Activated CD4-positive, alpha-beta T cell treated with anti-CD3 and anti-CD28 coated beads, Interleukin-10, Interleukin-2, amounts not matched to agents 100 ng/mL and 50 ng/mL, durations not matched to agents 16 hours and 8 hours (primary cell): ENCODE measurements at regions not wholly inside any gene's neighbourhood (a gene's known extent, or its start where the extent isn't known, plus 50 kb on each side); places are given as distances from the start of the nearest gene placed in this dataset.
"Not testable (repeated sequence)": the region's sequence is repeated elsewhere in the genome, so short reads cannot be mapped to it uniquely, and the experiment has no call there.

Experiments
- DNase-seq: peaks from one replicate; pipeline ENCODE4 v3.0.0-alpha.2; 2020

DNA sequence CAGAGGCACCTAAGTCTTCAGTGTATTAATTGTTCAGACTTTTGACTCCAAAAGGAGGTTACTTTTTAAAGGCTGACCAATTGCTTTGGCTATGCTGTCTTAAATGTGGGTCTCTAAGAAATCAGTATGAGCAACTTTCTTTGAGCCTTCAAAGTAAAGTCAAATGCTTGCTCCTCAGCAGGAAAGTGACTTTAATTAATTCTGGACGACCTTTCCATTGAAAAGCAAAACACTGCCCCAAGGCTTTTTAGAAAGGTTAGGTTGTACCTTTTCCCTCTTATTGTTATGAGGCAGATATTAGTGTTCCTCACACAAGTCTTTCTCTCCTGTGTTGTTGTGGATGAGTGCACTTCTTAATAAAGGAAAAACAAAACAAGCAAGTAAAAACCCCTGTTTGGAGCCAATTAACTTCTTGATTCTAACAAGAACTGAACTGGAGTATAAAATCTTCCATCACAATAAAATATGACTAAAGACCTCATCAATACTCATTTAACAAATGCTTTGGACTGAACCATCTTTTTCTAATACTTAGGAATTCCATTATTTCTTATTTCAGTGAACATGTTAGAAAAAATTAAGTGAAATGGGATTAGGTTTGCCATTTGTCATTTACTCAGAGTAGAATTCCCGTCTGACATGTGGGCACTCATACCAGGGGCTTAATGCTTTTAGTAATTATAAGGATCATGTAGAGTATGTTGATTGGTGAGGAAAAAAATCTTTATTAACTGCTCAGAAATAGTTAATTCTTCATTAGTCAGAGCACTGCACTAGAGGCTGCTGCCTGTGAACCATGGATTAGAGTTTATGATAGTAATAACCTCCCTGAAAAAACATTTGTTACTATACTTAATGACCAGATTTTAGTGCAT lies 159.1 kb upstream of the ZNF608 start:
- no peak for DNase-seq

GRCh38 chr5:124906339-124907097 lies 160.1 kb upstream of the ZNF608 start:
- no peak for DNase-seq

DNA sequence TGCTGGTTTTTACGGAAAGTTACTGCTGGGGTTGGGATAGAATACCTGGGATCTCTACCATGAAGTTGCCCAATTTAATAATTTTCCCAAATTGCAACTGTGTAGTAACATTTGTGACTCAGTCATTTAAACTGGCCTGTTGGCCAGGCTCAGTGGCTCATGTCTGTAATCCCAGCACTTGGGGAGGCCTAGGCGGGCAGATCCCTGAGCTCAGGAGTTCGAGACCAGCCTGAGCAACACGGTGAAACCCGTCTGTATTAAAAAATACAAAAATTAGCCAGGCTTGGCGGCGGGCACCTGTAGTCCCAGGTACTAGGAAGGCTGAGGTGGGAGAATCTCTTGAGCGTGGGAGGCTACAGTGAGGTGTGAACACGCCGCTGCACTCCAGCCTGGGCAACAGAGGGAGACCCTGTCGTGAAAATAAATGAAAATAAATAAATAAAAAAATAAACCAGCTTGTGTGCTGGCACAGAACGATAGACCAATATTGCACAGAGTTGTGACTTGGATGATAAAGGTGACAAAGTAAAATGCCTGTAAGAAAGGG lies 160.7 kb upstream of the ZNF608 start:
- DNase-seq, result no peak

DNA sequence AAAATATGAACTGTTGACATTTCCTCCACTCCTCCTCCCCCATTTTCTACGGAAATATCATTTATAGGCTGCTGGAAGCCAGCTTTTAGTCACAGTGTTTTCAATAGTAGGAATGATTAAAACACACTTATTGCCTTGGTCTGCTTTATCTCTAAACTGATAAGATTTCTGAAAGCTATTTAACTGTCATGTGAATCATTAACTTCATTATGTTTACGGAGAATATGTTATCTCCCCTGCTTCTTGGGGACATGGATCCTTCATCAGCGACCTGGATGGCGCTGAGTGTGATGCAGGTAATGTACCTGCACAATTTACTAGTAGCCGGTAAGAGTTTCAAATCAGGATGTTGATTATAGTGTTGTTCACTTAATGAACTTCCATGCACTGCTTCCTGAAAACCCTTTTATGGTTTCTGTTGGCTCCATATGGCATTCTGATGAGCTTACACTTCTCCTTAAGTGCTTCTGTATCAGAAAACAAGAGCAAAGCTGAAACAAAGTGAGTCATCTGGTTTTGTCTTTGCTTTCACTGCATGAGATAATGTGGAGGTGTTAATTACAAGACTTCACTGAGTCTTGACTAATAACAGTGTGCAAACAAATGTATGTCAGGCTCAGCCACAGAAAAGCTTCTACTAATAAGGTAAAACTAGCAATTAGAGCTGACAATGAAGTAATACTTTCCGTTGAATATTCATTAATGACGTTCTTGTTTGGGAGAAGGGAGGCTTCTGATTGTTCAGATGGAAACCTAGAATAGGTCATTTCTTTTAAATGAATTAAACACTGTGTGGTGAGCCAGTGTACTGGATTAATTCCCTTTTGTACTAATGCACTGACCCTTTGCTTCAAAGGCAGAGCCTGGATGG lies 162.4 kb upstream of the ZNF608 start:
- peak; percentile 38 for DNase-seq

DNA sequence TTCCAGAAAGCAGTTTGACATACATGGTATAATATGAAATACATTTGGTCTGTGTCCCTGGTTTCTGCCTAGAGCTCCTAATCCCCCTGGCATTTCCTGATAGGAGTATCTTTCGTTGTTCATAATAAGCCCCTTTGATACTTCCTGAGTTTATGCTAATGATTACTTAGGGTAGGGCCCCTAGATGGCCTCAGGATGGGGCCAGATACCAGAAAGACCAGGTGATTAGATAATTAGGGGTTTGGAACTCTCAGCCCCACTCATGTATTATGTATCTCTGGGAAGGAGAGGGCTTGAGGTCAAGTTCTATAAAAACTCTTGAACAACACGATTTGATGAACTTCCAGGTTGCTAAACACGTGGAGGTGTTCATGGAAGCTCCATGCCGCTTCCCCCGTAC lies 163.3 kb upstream of the ZNF608 start:
- no peak for DNase-seq

DNA sequence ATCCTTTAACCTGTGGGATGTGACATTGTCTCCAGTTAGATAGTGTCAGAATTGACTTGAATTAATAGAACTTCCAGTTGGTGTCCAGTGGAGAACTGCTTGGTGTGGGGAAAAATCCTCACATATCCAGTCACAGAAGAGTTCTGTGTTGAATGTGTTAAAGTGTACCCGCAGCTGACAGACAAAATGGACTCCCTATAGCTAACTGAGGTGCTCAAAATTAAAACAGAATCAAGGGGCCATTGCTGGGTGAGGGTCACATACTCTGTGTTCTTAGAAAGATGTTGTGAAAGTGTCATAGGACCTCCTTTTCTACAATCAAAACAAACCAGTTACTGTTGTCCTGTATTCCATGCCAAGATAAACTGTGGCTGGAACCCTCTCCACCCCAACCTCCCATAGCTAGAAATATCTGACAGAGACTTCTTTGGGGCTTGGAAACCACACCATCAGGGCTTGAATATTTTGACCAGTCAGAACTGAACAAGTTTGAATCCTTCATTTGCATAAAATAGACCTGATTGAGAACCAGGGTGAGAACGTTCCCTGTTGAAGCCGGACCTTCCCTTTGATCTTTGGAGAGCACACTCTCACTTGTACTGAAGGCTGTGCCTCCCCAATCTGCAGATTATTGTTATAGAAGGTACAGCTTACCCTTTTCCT lies 164.0 kb upstream of the ZNF608 start:
- no peak for DNase-seq

DNA sequence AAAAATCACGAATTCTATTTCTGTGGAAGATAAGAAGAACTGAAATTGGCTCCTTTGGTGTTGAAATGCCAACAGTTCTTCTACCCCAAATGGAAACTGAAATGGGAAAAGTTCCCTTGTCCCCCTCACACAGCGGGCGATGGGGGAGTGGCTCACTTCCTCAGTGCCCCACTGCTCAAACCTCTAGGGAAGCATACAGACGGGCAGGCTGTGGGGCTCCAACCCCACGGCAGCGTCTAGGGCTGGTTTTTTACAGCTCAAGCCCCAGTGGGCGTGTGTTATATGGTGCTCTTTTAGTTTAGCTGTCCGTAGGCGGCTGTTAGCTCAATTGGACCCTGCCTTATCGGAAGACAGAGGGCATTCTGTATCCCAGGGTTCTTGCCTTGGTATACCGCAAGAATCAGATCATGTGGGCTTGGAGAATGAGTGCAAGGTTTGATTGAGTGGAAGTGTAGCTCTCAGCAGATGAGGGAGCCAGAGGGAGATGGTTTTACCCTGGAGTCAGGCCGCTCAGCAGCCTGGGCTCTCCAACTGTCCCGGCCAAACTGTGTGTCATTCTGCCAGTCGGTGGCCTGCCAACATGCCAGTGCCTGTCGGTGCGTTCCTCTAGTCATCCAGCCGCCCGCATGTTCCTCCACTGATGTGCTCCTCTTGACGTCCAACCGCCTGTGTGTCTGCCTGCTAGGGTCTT lies 166.3 kb upstream of the ZNF608 start:
- DNase-seq, result no peak

DNA sequence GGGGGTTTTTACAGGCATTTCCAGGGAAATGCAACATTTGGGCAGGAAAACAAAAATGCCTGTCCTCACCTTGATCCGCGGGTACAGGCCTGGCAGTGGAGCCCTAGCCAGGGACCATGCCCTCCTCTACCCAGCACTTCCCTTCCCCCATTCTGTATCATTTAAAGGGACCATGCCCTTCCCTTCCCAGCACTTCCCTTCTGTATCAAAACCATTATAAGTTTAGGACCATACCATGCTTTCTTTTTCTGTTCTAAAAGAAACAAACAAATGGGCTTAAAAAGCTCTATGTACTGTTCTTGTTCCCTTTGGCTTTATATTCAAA lies 166.9 kb upstream of the ZNF608 start:
- DNase-seq, result no peak

DNA sequence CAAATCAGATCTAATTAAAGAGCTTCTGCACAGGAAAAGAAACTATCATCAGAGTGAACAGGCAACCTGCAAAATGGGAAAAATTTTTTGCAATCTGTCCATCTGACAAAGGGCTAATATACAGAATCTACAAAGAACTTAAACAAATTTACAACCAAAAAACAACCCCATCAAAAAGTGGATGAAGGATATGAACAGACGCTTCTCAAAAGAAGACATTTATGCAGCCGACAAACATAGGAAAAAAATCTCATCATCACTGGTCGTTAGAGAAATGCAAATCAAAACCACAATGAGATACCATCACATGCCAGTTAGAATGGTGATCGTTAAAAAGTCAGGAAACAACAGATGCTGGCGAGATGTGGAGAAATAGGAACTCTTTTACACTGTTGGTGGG lies 169.9 kb upstream of the ZNF608 start:
- DNase-seq, result not testable (repeated sequence)

DNA sequence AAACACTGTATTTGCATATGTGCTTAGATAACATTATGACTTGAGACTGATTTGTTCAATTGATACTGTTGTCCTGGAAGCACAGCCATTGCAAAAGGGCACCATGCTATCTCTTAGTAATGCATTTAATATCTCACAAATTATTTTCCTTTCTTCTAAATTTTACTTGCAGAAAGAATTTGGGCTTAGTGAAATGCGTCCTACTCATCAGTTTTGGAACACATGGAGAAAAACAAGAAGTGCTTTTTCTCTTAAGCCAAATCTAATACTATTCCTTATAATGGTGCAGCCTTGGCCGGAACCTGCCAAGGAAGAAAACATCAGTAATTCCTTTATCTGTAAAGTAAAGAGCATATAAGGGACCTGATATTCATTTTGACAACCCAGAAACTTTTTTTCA lies 172.2 kb upstream of the ZNF608 start:
- no peak for DNase-seq

DNA sequence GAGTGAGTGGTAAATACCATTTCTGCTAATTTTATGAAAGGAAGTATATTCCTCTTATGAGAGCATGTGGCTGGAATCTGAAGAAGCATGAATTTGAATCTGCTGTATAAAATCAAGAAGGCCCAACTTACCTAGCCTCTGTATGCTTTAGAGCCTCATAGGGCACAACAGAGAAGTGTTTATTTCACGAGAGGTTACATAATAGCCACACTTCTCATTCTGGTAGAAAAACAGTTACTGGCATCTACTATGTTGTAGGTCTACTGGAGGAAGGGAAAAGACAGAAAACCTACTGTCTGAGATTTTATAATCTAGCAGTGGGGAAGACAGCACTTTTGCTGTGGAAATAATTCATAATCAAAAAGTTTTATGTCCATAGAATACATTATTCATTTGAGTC lies 172.6 kb upstream of the ZNF608 start:
- DNase-seq, result no peak

DNA sequence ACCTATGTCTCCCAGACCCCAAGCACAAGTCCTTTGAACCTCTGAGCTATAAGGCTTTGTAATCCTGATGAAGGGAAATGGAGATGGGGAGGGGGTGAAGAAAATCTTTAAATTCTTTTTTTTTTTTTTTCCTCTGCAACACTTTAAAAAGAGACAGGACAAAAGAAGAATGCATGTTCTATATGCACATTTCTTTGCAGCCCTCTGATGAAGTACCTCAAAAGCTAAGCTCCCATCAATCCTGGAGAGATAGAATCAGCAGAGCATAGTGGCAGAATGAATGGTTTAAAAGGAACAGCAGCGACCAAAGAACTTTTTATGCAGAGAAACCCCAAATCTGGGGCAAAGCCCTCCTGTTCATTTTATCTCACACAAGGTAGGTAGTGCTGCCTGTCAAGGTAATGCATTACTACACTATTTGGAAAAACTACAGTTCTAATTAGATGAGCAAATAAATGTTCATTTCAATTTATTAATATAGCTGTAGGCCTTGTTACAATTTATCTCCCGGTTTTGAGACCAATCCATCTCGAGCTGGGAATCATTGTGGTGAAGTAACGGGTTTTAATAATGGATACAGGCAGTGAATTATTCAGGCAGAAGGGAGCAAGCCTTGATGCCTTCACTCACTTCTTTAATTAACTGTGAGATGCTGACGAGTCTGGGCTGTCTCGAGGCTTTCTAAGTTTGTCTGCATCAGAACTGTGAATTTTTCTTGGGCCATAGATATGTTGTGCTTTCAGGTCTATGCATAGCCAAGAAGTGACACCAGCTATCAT lies 173.5 kb upstream of the ZNF608 start:
- no peak for DNase-seq

DNA sequence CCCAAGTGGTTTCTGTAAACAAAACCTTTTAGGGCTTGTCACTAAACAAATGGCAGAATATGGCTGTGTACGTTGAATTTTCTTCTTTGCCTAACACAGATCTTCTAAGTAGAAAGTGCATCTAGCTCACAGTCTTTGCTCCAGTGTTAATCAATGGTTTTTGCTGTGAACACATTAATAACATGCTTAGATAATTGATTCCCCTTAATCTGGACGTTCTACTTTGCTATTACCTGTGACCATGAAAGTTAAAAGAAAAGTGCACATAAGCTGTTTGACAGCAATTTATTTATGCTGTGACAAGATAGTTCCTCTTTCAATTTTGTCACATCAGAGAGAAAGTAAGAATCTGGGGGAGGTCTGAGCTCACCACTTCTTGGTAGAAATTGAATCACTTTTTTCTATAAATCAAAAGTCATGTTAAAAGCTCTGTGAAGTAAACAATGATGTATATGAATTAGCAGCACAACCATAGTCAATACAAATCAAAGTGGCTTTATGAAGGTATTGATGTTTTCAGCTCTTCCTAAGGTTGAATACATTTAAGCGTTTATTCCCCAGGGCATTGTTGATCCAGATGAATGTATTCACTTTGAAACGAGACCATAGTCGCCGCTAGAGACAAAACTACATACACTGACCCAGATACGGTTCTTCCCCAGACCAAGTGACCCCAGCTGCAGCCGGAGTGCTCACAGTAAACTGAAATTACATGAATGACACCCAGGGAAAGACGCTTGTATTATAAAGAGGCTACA lies 174.6 kb upstream of the ZNF608 start:
- DNase-seq, result no peak

DNA sequence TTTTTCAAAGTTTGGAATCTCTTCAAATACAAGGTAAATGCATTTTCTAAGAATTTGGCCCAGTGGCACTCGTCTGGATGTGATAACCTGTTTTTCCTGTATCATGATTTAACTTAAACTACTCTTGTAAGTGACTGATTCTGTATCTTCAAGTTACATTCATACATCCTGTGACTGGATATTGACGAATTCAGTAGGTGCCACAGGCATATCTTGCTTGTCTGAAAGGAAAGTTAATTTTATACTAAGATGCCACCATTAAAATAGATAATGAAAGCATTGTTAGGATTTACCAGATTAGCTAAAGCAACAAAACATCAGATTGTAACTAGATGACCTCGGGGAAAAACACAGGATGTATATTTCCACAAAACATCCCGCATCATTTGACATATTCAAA lies 175.3 kb upstream of the ZNF608 start:
- no peak for DNase-seq

DNA sequence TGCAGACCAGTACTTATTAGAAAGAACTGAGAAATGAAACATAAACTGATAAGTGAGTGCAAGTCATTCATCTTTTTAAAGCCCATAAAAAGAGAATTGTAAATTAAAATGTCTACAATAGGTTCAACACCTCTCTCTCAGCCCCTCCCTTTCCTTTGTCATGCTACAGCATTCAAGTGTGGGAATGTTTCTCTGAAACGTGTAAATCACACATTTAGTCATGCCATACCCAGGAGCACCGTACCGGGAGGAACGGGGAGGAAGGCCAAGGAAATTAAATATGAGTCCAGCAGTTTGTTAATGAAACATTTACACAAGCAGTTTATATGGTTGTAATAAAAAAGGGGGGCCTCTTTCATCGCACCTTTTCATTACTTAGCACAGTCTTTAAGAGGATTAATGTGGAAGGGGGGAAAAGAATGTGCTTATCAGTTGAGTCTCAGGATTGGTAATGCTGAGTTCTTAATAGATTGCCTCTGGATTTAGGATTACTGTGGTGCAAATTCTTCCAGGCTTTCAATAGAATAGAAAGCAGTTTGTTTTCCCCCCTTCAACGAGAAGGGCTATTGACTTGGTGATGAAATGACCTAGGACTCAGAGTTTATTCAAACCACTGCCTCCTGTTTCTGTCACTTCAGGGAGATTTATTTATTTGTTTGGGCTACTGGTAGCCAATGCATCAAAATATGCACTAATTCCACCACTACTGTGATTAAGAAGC lies 176.0 kb upstream of the ZNF608 start:
- DNase-seq, result no peak

- DNase-seq, result no peak
Measured at GRCh38 chr5:124923131-124923530, 176.7 kb upstream of the ZNF608 start.

DNA sequence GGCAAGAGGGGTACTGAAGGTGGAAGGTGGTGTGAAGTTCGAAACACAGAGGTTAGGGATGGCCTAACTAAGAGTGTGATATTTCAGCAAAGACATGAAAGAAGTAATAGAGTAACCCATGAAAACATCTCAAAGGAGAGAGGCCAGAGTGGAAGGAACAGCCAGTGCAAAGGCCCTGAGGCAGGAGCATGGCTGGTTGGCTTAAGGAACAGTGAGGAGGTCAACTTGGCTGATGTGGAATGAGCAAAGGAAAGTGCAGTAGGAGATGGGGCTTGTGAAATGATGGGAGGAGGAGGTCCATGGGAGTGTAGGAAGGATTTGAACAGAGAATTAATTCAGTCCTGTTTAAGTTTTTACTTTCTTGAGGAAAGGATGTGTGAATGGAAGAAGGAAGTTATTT lies 178.3 kb upstream of the ZNF608 start:
- no peak for DNase-seq

GRCh38 chr5:124927735-124928134 lies 181.3 kb upstream of the ZNF608 start:
- DNase-seq, result no peak

DNA sequence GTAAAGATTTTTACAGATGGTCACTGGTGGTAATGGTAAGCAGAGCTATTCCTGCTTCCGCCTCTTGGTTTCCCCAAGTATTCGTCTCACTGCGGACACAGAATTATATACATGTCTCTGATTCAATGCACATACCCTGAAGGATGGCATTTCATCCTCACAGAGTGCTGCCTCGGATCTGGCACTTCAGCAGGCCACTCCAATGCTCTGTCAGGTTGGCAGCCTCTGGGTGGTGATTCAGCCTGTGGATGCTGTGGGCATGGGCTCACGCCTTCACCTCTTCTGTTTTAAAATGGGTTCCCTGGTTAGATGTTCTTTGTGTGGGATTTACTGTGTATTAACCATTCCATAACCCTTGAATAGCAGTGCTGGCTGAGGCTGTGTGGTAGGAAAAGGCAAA lies 182.6 kb upstream of the ZNF608 start:
- no peak for DNase-seq
